SK-MEL-5 (cell line): ENCODE measurements at regions not wholly inside any gene's neighbourhood (a gene's known extent, or its start where the extent isn't known, plus 50 kb on each side); places are given as distances from the start of the nearest gene placed in this dataset.
"Not testable (repeated sequence)": the region's sequence is repeated elsewhere in the genome, so short reads cannot be mapped to it uniquely, and the experiment has no call there.

Source experiments
- DNase-seq: peaks from one replicate; pipeline ENCODE4 v3.0.0-alpha.2; 2016; ENCODE audit warnings: low read depth, low spot score
- in situ Hi-C: cut with HindIII; loops from 2 replicates; pipeline ENCODE4 v1.10.0; 2016; ENCODE audit warnings: low sequenced_read_pairs, high pct_unique_total_duplicates, low pct_unique_long_range_greater_than_20kb

DNA sequence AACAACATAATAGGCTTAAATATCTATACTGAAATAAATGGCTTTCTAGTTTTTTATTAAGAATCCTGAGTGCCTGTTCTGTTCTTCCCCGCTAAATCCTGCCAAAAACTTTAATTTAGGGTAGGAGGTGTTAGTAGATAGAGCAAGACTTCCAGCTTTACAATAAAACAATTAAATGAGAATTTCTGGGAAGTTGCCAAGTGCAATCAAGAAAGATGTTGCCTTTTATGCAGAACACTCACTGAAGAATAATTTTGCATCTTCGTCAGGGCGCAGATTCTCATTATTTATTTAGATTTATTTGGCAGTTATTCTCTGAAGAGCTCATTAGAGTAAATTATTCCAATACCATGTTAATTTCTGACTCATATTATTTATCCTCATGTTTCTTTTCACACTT is 103.2 kb upstream of the GPR141 start:
- in situ Hi-C loops: no loop called here
- DNase-seq: no peak

GRCh38 chr7:37584651-37585463 is 98.7 kb upstream of the GPR141 start:
- DNase-seq, in situ Hi-C loops: not testable (repeated sequence)

GRCh38 chr7:37590824-37591223 is 92.7 kb upstream of the GPR141 start:
- no peak for DNase-seq
- in situ Hi-C loops: no loop called here

DNA sequence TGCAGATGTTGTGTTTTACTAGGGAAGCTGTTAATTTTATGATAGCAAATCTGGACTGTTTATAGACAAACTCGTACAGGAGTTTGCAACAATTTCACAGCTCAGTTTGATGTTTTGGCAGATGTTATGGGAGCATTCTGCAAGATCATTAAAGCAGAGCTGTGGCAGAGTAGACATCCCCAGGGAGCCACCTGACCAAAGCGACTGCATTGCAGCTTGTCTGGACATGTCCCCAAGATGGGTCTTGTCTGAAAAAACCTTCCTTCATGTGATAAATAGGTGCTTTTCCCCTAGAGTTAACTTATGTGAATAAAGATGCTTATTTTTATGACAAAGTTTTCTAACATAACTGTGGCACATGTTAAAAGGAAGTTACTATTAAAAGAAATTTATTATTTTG is 91.2 kb upstream of the GPR141 start:
- in situ Hi-C loops: no loop called here
- no peak for DNase-seq

GRCh38 chr7:37594602-37595001 is 89.0 kb upstream of the GPR141 start:
- in situ Hi-C loops: no loop called here
- no peak for DNase-seq

GRCh38 chr7:37598824-37599223 is 84.7 kb upstream of the GPR141 start:
- in situ Hi-C loops: no loop called here
- DNase-seq: no peak

DNA sequence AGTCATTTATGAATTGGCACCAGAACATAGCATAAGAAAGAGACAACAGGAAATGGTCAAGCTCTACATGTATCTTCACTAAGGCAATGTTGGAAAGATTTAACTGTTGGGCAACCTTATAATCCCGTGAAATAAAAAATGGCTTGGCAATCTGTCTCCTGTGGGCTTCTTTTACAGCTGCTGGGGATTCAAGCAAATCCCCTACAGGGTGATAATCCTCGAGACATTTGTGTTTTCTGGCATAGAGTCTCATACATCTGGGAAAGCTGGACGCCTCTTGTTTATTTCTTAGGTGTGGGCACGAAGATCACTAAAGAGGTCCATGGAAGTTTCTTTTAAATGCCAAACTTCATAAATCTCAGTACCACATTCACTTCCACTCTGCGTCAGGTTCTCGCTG is 82.2 kb upstream of the GPR141 start:
- DNase-seq: no peak
- in situ Hi-C loops: no loop called here

- in situ Hi-C loops: no loop called here
- DNase-seq: no peak
Measured at GRCh38 chr7:37604078-37604477, 79.5 kb upstream of the GPR141 start.

GRCh38 chr7:37617406-37617805 is 66.2 kb upstream of the GPR141 start:
- in situ Hi-C loops, DNase-seq: not testable (repeated sequence)

- in situ Hi-C loops: no loop called here
- DNase-seq: no peak
Measured at GRCh38 chr7:37633048-37633447, 50.5 kb upstream of the GPR141 start.
